ENCODE measurements at regions not wholly inside any gene's neighbourhood (a gene's known extent, or its start where the extent isn't known, plus 50 kb on each side); places are given as distances from the start of the nearest gene placed in this dataset.
"Not testable (repeated sequence)": the region's sequence is repeated elsewhere in the genome, so short reads cannot be mapped to it uniquely, and the experiment has no call there.

- DNase-seq, result peak; percentile 14
Observed at GRCh38 chr1:102498929-102499328, 502.2 kb upstream of the OLFM3 start.

- DNase-seq, result peak; percentile 3
Observed at GRCh38 chr1:102497810-102498209, 501.1 kb upstream of the OLFM3 start.

DNA sequence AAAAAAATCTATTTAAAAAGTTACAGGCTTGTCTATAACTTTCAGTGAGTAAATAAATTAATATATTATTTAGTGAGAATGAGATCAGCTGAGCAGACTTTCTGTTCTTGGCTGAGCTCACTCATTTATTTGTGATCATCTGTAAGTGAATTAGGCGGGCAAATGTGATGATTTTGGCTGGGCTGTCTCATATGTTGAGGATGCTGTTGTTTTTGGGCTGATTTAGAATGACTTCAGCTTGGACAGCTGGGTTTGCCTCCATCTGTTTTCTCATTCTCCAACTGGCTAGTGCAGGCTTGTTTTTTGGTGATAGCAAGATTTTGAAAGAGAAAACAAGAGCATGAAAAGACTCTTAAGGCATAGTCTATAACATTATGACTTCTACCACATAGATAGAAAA, 475.8 kb upstream of the OLFM3 start:
- DNase-seq, result no peak

DNA sequence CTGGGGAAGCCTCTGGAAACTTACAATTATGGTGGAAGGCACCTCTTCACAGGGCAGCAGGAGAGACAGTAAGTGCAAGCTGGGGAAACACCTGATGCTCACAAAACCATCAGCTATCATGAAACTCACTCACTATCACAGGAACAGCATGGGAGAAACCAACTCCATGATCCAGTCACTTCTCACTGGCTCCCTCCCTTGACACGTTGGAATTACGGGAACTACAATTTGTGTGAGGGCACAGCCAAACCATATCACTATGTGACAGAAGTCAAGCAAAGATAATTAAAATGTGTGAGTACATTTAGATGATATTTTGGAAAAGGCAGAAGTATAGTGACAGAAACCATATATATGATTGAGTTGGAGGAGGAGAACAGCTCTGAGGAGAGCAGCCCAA, 474.0 kb upstream of the OLFM3 start:
- no peak for DNase-seq

DNA sequence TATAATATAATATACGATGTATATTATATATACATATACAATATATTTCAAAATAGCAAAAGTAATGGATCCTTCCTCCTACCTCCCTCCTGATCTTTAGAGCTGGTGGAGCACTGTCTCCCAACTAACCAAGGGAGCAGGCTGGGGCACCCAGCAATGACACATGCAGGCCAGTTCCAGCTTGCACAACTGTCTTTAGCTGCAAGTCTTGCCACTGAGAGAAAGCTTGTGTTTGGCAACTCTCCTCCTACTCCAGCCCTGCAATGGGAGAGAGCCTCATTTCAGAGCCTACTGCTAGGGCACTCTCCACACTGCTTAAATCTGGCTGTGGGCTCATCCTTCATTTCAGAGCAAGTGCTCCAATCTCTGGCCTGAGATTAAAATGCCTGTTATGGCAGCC, 469.8 kb upstream of the OLFM3 start:
- no peak for DNase-seq

- DNase-seq, result no peak
Observed at GRCh38 chr1:102463328-102463727, 466.6 kb upstream of the OLFM3 start.

GRCh38 chr1:102442317-102442716, 445.6 kb upstream of the OLFM3 start:
- not testable (repeated sequence) for DNase-seq

DNA sequence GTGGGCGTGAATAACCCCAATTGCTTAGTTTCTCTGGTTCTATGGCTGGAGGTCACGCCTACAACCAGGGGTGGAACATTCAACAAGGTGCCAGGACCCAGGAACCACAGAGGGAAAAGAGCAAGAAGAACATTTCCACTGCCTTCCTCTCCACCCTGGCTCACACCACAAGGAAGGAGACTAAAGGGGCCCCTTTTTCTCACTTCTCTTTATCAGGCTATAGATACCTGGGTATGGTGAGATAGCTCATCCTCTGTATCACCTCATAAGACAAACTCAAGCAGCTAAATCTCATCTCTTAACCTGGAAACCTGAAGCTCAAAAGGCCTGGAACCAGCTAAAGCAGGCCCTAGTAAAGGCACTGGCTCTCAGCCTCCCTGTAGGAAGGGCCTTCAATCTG, 438.8 kb upstream of the OLFM3 start:
- DNase-seq, result no peak

GRCh38 chr1:102434421-102434820, 437.7 kb upstream of the OLFM3 start:
- peak; percentile 33 for DNase-seq

GRCh38 chr1:102431253-102431652, 434.5 kb upstream of the OLFM3 start:
- no peak for DNase-seq

DNA sequence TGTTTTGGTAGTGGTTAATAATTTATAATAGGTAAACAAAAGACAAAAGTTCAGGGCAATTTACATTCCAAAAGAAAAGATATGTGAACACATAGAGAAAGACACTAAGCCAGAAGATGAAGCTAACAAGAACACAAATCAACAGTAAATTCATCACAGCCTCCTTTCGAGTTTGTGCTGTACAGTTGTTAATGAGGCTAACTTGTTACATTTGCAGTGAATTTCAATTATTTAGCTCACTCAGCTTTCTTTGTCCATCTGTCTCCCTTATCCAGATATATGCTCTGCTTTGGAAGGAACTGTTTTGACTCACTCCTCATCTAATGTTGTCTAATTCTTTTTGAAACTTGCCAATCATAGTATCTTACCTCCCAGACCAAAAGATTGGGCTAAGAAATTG, 423.3 kb upstream of the OLFM3 start:
- no peak for DNase-seq
